ENCODE measurements at regions not wholly inside any gene's neighbourhood (a gene's known extent, or its start where the extent isn't known, plus 50 kb on each side); places are given as distances from the start of the nearest gene placed in this dataset.

- H3K36me3 ChIP-seq = no peaks in the 10 kb centered on the region
- intact Hi-C loops (cut with DNase I) = no loop called here
- H3K27me3 ChIP-seq = no peaks in the 10 kb centered on the region
- no peaks in the 10 kb centered on the region for H3K9me3 ChIP-seq
- H3K9ac ChIP-seq (ENCODE audit: low read depth in 2 of 2, low read length in 2 of 2) = no peak overlapping the region
- no peak overlapping the region for H3K4me3 ChIP-seq
- no peaks in the 10 kb centered on the region for H3K4me1 ChIP-seq
- TF ChIP-seq CTCF (IDR thresholded peaks at IDR 0.05) = no peak
- no peak overlapping the region for H3K27ac ChIP-seq
- DNase-seq = no peak
Observed at GRCh38 chr11:91691872-91692271, 532.7 kb upstream of the FAT3 start.

- Histone ChIP-seq H3K27ac (no peak overlapping the region), H3K4me3 (no peak overlapping the region), H3K36me3 (no peaks in the 10 kb centered on the region), H3K4me1 (no peaks in the 10 kb centered on the region), H3K9ac (ENCODE audit: low read depth in 2 of 2, low read length in 2 of 2) (no peak overlapping the region), H3K9me3 (no peaks in the 10 kb centered on the region), H3K27me3 (no peaks in the 10 kb centered on the region)
- no peak for DNase-seq
- intact Hi-C loops (cut with DNase I) = no loop called here
- TF ChIP-seq CTCF (IDR thresholded peaks at IDR 0.05) = no peak
Observed at GRCh38 chr11:91688672-91689071, 535.9 kb upstream of the FAT3 start.

GRCh38 chr11:91686700-91687099 is 537.9 kb upstream of the FAT3 start:
- no peaks in the 10 kb centered on the region for H3K9me3 ChIP-seq
- no peaks in the 10 kb centered on the region for H3K27me3 ChIP-seq
- H3K9ac ChIP-seq (ENCODE audit: low read depth in 2 of 2, low read length in 2 of 2) = no peak overlapping the region
- H3K4me1 ChIP-seq = no peaks in the 10 kb centered on the region
- H3K36me3 ChIP-seq = no peaks in the 10 kb centered on the region
- no peak for TF ChIP-seq CTCF (IDR thresholded peaks at IDR 0.05)
- intact Hi-C loops (cut with DNase I) = no loop called here
- DNase-seq = no peak
- H3K27ac ChIP-seq = no peak overlapping the region
- H3K4me3 ChIP-seq = no peak overlapping the region

GRCh38 chr11:91686281-91686680 is 538.3 kb upstream of the FAT3 start:
- Histone ChIP-seq H3K27ac (no peak overlapping the region), H3K9ac (ENCODE audit: low read depth in 2 of 2, low read length in 2 of 2) (no peak overlapping the region), H3K9me3 (no peaks in the 10 kb centered on the region), H3K36me3 (no peaks in the 10 kb centered on the region), H3K4me1 (no peaks in the 10 kb centered on the region), H3K4me3 (no peak overlapping the region), H3K27me3 (no peaks in the 10 kb centered on the region)
- no peak for TF ChIP-seq CTCF (IDR thresholded peaks at IDR 0.05)
- intact Hi-C loops (cut with DNase I) = no loop called here
- no peak for DNase-seq

GRCh38 chr11:91673705-91674104 is 550.9 kb upstream of the FAT3 start:
- H3K27ac ChIP-seq = no peak overlapping the region
- intact Hi-C loops (cut with DNase I) = no loop called here
- H3K9ac ChIP-seq (ENCODE audit: low read depth in 2 of 2, low read length in 2 of 2) = no peak overlapping the region
- no peaks in the 10 kb centered on the region for H3K4me1 ChIP-seq
- H3K36me3 ChIP-seq = no peaks in the 10 kb centered on the region
- no peak overlapping the region for H3K4me3 ChIP-seq
- no peak for DNase-seq
- no peaks in the 10 kb centered on the region for H3K9me3 ChIP-seq
- TF ChIP-seq CTCF (IDR thresholded peaks at IDR 0.05) = no peak
- H3K27me3 ChIP-seq = no peaks in the 10 kb centered on the region

GRCh38 chr11:91664521-91664920 is 560.1 kb upstream of the FAT3 start:
- Histone ChIP-seq H3K9me3 (no peaks in the 10 kb centered on the region), H3K4me1 (no peaks in the 10 kb centered on the region), H3K27ac (no peak overlapping the region), H3K27me3 (no peaks in the 10 kb centered on the region), H3K9ac (ENCODE audit: low read depth in 2 of 2, low read length in 2 of 2) (no peak overlapping the region), H3K4me3 (no peak overlapping the region), H3K36me3 (no peaks in the 10 kb centered on the region)
- no peak for TF ChIP-seq CTCF (IDR thresholded peaks at IDR 0.05)
- intact Hi-C loops (cut with DNase I) = no loop called here
- DNase-seq = no peak
